ENCODE measurements at regions not wholly inside any gene's neighbourhood (a gene's known extent, or its start where the extent isn't known, plus 50 kb on each side); places are given as distances from the start of the nearest gene placed in this dataset.

DNA sequence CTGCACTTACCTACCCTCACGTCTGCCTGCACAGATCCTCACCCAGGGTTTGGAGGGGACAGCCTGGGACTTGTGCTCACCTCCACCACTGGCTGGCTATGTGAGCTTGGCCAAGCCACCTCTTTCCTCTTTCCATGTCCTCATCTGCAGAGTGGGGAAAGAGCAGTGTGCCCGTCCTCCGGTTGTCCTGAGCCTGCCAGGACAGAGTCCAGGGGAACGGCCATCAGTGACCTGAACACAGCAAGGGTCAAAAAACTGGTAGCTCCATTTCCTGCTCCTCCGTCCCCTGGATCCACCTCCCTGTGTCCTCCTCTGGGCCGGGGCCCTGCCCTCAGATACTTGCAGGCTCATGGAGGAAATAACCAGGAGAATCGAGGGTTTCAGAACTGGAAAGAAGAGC is 187.7 kb downstream of the OLFM1 start:
- Histone ChIP-seq H3K9ac (ENCODE audit: low read length) (no peak overlapping the region), H3K9me3 (ENCODE audit: low read length) (no peaks in the 10 kb centered on the region), H3K4me3 (ENCODE audit: low read length) (no peak overlapping the region), H4K20me1 (ENCODE audit: insufficient read depth) (no peaks in the 10 kb centered on the region), H3K79me2 (replicated peaks; ENCODE audit: insufficient read depth, low read length) (no peaks in the 10 kb centered on the region), H2AFZ (ENCODE audit: low read depth, low read length) (no peak overlapping the region), H3F3A (ENCODE audit: insufficient read depth, low read length, poor library complexity, severe bottlenecking) (no peaks in the 10 kb centered on the region), H3K27ac (ENCODE audit: low read length) (no peak overlapping the region), H3K27me3 (ENCODE audit: insufficient read depth, low read depth, low read length) (no peaks in the 10 kb centered on the region), H3K4me2 (ENCODE audit: low read length) (no peak overlapping the region), H3K36me3 (ENCODE audit: insufficient read depth, low read length) (no peaks in the 10 kb centered on the region), H3K9me2 (ENCODE audit: insufficient read depth, low read length) (no peaks in the 10 kb centered on the region)
- TF ChIP-seq EZH2 (IDR thresholded peaks at IDR 0.05; ENCODE audit: borderline replicate concordance, insufficient read depth, low read length, poor library complexity, severe bottlenecking) (no peak), SMC3 (conservative IDR thresholded peaks at IDR 0.05; ENCODE audit: poor library complexity) (no peak), POLR2AphosphoS5 (IDR thresholded peaks at IDR 0.05) (no peak), TAF1 (IDR thresholded peaks at IDR 0.05; ENCODE audit: low read depth) (no peak), RAD21 (conservative IDR thresholded peaks at IDR 0.05) (no peak), EP300 (conservative IDR thresholded peaks at IDR 0.05; ENCODE audit: poor library complexity, severe bottlenecking) (no peak), MXI1 (conservative IDR thresholded peaks at IDR 0.05; ENCODE audit: poor library complexity, severe bottlenecking) (no peak), REST (IDR thresholded peaks at IDR 0.05; ENCODE audit: borderline replicate concordance) (no peak)
- TF ChIP-seq, protein P1, sequence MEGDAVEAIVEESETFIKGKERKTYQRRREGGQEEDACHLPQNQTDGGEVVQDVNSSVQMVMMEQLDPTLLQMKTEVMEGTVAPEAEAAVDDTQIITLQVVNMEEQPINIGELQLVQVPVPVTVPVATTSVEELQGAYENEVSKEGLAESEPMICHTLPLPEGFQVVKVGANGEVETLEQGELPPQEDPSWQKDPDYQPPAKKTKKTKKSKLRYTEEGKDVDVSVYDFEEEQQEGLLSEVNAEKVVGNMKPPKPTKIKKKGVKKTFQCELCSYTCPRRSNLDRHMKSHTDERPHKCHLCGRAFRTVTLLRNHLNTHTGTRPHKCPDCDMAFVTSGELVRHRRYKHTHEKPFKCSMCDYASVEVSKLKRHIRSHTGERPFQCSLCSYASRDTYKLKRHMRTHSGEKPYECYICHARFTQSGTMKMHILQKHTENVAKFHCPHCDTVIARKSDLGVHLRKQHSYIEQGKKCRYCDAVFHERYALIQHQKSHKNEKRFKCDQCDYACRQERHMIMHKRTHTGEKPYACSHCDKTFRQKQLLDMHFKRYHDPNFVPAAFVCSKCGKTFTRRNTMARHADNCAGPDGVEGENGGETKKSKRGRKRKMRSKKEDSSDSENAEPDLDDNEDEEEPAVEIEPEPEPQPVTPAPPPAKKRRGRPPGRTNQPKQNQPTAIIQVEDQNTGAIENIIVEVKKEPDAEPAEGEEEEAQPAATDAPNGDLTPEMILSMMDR (IDR thresholded peaks at IDR 0.05; ENCODE audit: poor library complexity, severe bottlenecking), result no peak

- Histone ChIP-seq H3K9me2 (ENCODE audit: insufficient read depth, low read length) (no peaks in the 10 kb centered on the region), H3K27ac (ENCODE audit: low read length) (no peak overlapping the region)
These were observed 188.3 kb downstream of the OLFM1 start for GRCh38 chr9:135275571-135276289.

More at GRCh38 chr9:135275571-135276289, 188.3 kb downstream of the OLFM1 start:
- no peaks in the 10 kb centered on the region for H3F3A ChIP-seq (ENCODE audit: insufficient read depth, low read length, poor library complexity, severe bottlenecking)
- TF ChIP-seq REST (IDR thresholded peaks at IDR 0.05; ENCODE audit: borderline replicate concordance) (no peak), SMC3 (conservative IDR thresholded peaks at IDR 0.05; ENCODE audit: poor library complexity) (no peak), POLR2AphosphoS5 (IDR thresholded peaks at IDR 0.05) (no peak), MXI1 (conservative IDR thresholded peaks at IDR 0.05; ENCODE audit: poor library complexity, severe bottlenecking) (no peak), EZH2 (IDR thresholded peaks at IDR 0.05; ENCODE audit: borderline replicate concordance, insufficient read depth, low read length, poor library complexity, severe bottlenecking) (no peak), RAD21 (conservative IDR thresholded peaks at IDR 0.05) (no peak), TAF1 (IDR thresholded peaks at IDR 0.05; ENCODE audit: low read depth) (no peak), EP300 (conservative IDR thresholded peaks at IDR 0.05; ENCODE audit: poor library complexity, severe bottlenecking) (no peak)
- TF ChIP-seq, protein P1 (IDR thresholded peaks at IDR 0.05; ENCODE audit: poor library complexity, severe bottlenecking), result no peak
- H3K79me2 ChIP-seq (replicated peaks; ENCODE audit: insufficient read depth, low read length), result no peaks in the 10 kb centered on the region
- H3K9ac ChIP-seq (ENCODE audit: low read length), result no peak overlapping the region
- H3K27me3 ChIP-seq (ENCODE audit: insufficient read depth, low read depth, low read length), result no peaks in the 10 kb centered on the region
- H3K9me3 ChIP-seq (ENCODE audit: low read length), result no peaks in the 10 kb centered on the region
- H2AFZ ChIP-seq (ENCODE audit: low read depth, low read length), result no peak overlapping the region
- no peaks in the 10 kb centered on the region for H4K20me1 ChIP-seq (ENCODE audit: insufficient read depth)
- no peak overlapping the region for H3K4me3 ChIP-seq (ENCODE audit: low read length)
- H3K36me3 ChIP-seq (ENCODE audit: insufficient read depth, low read length), result no peaks in the 10 kb centered on the region
- H3K4me2 ChIP-seq (ENCODE audit: low read length), result no peak overlapping the region
